ENCODE measurements at regions not wholly inside any gene's neighbourhood (a gene's known extent, or its start where the extent isn't known, plus 50 kb on each side); places are given as distances from the start of the nearest gene placed in this dataset.
A peak's percentile ranks its signal among the peaks of the same experiment; 100 is the strongest.

DNA sequence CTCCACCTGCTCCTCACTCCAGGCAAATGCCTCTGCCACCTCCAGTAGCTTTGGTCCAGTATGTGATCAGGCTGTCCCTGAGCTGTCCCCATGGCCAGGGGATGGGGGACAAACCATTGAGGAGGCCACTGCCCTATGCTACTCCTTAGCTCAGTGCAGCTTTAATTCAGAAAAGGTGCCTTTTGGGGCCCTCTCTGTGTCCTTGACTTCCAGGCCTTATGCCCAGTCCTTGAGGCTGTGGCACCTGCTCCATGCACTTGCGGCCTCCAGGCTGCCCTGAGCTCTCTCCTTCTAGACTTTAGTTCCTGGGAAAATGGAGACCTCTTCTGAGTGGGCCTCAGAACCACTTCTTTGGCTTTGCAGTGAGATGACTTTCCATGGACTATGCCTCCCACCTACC is 650.8 kb upstream of the CELF2 start:
- DNase-seq (ENCODE audit: low spot score), result no peak

DNA sequence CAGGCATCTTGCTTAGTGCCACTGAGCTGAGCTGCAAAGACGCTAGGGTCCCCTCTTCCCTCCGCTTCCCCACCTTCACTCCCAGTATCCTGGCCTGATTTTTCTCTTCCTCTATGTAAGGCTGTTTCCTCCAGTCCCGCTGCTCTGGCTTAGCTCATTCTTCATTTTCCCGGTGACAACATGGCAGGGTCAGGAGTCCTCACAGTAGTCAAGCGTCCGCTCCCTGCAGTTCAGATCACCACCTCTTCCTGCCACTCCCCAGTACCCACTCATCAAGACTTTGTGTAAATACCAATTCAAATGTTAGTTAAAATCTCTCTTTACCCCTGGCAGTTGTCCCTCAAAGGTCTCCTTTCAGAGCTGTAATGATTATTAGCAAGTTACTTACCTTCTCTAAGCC is 650.4 kb upstream of the CELF2 start:
- no peak for DNase-seq (ENCODE audit: low spot score)

DNA sequence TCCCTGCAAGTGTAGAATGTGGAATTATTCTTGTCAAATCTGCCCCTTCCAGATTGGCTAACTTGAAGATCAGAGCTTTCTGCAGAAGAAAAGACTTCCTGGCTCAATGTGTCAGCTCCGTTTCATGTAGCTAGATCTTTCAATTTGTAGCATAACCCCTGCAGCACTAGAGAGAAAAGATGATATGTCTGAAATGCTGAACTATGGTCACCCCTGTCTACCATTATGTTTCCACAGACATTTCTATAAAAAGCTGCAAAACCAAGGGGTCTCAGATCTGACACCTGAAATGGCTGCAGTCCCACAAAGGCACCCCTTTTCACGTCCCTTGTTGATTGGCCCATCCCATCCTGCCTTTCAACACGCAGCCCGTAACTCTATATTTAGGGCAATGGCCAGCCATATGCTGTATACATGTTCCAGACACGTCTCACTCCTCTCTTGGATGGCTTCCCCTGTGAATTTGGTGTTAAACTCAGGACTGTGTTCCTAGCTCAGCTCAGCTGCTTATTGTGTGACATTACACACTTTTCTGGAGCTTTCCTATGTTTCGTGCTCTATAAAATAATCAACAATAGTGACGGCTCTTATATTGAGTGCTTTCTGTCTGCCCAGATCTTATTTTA is 648.6 kb upstream of the CELF2 start:
- no peak for DNase-seq (ENCODE audit: low spot score)

DNA sequence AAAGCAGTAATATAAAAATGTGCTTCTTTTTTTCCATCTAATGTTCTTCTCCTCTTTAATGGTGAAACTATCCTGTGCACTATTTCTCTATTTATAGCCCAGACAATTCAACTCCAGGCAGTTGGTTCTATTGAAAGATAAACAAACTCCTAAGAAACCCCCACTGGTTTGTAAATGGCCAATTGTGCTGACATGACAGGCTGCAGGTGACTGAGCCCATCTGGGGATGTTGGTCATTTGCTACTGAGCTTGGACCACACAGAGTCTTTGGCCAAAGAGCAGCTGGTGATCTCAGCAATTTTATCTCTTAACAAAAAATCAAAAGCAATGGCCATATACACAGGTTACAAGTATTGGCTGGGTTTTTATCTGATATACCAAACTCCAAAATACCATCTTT is 631.8 kb upstream of the CELF2 start:
- no peak for DNase-seq (ENCODE audit: low spot score)

DNA sequence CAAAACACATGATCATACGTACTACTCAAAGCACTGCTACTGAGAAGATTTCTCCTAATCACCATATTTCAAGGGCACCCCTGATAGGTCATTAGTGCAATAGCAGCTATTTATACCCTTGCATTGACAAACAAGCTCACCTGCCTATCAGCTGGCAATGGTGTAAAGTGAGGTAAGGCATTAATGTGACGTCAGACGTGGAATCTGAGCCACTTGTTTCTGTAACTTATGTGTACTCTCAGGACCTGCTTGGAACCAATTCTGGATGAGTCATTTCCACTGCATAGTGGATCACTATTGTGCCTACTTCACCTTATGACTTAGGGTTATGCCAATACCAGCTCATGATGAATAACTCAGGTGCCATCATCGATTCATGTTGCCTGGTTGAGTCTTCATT is 628.5 kb upstream of the CELF2 start:
- no peak for DNase-seq (ENCODE audit: low spot score)

DNA sequence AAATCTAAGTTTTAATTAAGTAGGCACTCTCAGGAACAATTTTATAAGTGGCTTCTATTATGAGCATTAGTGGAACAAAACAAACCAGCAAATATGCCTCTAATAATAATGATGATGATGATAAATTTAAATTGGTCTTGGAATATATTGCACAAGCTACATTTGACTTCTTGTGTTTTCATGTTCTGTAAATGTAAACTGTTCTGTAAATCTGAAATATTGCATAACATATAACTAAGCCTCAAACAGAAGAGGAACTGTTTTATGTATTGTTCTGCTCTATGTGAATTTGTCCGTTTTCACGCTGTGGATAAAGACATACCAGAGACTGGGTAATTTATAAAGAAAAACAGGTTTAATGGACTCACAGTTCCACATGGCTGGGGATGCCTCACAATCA is 625.2 kb upstream of the CELF2 start:
- DNase-seq (ENCODE audit: low spot score), result no peak

DNA sequence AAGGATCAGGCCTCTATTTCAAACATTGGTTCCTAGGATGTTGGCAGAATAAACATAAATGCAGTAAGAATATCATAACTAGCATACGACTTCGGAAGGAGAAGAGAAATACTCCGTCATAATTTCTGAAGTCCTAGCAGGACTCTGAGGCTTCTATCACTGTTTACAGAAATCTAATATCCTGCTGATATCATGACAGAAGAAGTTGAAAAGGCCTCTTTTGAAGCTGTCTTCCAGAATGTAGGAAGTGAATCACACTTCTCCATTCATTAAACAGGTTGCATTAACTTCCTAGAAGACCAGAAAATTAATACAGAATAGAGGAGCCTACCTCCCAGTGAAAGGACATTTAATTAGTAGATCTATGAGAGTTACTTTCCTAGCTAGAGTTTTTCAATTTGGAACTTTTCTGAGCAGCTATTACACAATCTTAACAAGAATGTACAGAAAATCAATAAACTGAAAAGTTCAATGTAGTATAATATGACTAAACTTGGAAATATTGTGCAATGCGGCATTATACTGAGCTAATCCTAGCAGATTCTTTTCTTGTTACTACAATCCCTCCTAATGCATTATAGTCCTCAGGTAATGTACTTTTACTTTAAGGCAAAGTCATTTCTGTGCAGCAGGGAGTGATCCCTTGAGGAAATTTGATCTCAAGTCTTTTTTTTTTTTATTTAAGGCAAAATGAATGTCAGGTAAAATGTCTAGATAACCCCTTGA is 622.6 kb upstream of the CELF2 start:
- DNase-seq (ENCODE audit: low spot score), result no peak

DNA sequence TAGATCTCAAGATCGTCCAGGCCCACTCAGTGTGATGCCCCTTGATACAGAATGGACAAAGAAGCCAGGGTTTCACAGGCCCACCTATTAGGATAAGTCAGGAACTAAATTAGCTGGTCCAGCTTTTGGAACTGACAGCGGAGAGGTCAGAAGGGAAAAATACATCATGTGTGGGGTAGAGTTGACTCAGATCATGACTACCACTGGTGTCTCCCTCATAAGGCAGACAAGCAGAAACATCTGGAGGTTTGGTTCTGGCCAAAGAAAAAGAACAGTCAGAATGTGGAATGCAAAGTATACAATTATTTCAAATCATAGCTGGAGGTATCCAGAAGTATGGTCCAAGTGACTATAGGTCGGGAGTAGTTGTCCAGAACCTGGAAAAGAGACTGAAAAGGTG is 621.1 kb upstream of the CELF2 start:
- no peak for DNase-seq (ENCODE audit: low spot score)

DNA sequence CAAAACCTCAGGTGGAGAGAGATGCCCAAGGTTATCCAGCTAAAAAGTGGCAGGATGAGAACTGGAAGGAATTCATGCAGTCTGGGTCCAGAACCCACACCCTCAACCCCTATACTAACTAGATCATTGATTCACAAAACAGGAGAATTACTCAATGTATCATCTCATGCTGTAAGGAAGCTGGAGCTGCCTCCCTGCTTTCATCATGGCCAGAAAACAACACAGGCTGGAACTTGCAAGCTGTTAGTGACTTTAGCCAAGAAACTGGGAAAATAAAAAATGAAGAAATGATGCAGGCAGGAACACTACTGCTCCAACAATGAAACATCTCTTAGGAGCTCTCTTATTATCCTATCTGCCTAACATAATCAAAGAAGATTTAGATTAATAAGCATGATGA is 619.8 kb upstream of the CELF2 start:
- no peak for DNase-seq (ENCODE audit: low spot score)

DNA sequence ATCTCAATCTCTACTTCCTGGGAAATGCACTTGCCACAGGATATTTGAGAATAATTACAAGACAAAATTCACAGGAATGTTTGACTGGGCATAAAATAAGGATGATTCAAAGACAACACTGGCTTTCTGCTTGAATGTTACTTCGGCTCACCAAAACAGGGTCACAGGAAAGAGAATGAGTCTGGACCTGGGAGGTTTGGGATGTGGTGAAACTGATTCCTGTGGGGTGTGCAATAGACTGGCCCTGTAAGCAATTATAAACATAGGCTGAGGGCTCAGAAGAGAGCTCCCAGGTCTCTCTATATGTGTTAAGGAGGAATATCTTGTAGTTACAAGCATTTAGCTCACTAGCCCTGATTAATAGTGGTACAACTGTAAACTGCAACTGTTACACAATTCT is 613.9 kb upstream of the CELF2 start:
- DNase-seq (ENCODE audit: low spot score), result no peak

DNA sequence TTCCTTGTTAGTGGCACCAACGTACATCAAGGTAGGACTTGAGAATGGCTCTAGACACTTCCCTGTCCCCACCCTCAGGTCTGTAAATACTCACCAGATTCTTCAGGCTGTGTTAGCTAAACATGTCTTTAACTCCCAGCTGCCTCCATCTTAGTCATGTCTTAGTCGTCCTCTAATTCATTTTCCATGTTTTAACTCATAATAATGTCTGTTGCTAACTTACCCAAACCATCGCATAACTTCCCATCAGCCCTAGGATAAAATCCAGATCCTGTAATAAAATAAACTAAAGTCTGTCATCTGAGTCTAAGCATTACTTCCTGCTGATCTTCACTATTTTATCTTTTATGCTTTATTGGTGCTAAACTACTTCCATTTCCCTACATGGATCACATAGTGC is 600.0 kb upstream of the CELF2 start:
- DNase-seq (ENCODE audit: low spot score), result no peak

DNA sequence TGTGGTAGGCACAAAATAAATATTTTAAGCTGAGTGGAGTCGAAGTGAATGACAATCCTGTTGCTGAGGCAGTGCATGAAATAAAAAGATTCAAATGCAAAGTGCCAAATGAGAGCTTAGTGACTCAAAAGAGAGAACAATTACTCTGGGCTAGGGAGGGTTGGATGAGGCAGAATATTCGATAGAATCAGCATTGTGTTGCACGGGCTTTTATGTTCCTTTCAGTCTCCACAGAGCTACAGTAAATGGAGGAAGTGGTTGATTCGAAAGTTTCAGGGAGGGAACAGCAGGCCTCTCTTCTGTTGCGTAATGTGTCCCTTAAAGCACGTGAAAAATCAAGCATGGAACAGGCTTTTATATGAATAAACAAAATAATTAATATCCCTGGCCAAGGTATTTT is 599.3 kb upstream of the CELF2 start:
- peak; percentile 2 for DNase-seq (ENCODE audit: low spot score)

DNA sequence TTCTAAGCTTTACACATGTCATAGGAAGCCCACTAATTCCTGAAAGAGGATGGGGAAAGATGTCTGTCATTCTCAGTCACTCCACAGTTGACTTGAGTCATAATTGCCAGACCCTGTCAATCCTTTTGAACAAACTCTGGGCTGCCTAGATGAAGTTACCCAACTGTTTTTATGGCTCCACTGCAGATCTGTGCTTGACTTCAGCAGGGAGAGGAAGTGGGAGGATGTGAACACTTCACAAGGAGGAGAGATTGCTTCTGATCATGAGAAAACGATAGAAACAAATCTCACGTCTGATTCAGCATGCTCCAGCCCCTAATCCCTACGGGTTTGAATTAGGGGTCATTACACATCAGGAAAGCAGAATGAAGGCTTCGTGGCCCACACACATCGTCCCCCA is 596.6 kb upstream of the CELF2 start:
- no peak for DNase-seq (ENCODE audit: low spot score)

DNA sequence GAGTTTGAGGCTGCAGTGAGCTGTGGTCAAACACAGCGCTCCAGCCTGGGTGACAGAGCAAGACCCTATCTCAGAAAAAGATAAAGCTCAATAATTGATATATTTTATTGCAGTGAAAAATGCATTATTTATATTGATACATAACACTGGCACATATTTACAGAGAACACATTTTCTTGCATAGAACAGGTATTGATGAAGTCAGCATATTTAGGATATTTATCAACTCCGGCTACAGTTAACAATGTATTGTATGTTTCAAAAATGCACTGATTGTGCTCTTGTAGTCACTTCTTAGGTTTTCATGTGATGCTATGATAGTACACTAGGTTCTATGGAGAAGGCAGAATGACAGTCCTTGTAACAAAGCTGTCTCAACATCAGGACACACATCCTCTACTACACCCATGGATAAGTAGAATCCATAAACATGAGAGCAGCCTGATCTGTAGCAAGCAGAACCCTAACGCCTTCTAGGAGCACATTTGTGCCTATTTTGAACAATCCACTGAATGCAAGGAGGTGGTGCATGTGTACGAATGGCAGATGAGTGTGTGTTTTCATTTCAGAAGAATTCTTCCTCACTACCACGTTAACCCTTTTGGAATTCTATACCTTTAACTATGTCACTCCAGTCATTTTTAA is 586.1 kb upstream of the CELF2 start:
- DNase-seq (ENCODE audit: low spot score), result no peak

DNA sequence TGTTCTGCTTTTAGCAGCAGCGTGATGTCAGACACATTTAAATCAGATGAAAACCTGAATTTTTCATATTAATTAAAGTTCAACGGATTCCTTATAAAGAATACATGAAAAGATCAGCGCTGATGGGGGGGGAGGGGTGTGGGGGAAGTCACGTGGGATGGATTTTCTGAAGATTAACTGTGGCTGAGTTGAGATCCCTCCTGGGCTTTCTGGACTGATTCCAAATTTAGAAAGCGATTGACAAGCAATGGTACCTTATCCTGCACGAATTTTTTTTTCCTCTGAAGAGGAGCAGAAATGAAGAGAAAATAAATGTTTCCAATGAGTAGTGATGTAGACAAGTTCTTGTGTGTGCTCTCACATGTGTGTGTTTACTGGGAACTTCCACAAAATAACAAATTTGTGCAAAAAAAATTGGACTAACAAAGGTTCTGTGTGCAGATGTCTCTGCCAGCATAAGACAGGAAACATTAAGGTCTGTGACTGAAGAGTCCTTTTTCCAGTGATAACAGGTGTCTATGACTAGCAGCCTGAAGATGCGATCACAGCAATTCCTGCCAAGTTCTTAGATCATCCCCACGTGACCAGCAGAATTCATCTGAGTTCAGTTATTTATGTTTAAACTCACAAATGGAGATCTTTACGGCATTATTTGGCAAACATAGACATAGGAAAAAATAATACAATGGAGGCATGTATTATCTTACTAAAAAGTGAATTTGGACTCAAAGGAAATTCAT is 585.2 kb upstream of the CELF2 start:
- no peak for DNase-seq (ENCODE audit: low spot score)

DNA sequence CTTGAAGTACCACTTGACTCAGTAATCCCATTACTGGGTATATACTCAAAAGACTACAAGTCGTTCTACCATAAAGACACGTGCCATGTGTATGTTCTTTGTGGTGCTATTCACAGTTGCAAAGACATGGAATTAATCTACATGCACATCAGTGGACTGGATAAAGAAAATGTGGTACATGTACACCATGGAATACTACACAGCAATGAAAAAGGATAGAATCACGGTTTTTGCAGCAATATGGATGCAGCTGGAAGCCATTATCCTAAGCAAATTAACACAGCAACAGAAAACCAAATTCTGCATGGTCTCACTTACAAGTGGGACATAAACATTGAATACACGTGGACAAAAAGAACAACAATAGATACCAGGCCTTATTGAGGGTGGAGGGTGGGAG is 583.4 kb upstream of the CELF2 start:
- no peak for DNase-seq (ENCODE audit: low spot score)

DNA sequence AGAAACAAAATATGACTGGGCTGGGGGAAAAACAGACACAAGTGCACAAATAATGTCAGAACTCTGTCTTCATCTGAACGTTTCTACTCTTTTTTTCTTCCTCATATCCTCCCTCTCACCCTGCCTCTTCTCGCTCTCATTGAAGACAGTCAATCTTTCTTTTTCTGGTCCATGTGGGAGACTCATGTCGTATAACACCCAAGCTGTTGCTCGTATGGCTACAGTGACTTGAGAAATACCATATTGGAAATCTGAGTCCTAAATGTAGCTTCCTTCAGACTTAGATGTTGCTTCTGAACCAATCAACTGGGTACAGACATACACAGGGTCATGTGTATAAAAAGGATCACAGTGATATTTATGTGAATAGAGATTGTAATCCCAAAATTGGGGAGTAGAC is 579.8 kb upstream of the CELF2 start:
- DNase-seq (ENCODE audit: low spot score), result no peak

DNA sequence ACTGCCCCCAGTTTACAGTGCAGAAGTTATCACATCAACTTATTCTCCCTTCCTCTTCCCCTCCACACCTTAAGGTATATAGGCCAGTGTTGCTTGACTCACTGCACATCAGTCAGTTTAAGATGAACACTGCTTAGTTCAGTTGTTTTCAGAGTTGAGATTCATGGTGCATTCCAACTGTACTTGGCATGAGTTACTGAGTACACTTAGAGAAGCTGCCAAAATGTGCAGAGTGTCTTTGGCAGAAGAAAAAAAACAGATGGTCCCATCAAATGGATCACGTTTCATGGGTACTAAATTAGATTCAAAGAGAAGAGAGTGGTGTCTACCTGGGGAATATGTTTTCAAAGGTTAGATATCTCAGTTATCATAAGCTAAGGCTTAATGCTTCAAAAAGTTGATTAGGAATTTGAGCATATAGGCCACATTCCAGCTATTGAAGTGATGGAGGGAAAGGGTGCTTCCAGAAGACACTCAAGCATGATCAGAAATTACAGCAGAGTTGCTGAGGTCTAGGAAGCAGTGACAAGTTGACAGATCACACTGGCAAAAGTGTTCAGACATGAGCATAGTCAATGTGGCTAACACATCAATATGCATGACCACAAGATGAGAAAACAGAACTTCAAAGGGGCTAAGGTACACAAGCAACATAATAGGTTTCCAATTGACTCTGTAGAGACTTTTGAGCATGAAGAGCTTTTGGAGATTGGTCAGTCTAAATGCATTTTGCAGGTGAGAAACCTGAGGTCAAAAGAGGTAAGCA is 579.2 kb upstream of the CELF2 start:
- no peak for DNase-seq (ENCODE audit: low spot score)

DNA sequence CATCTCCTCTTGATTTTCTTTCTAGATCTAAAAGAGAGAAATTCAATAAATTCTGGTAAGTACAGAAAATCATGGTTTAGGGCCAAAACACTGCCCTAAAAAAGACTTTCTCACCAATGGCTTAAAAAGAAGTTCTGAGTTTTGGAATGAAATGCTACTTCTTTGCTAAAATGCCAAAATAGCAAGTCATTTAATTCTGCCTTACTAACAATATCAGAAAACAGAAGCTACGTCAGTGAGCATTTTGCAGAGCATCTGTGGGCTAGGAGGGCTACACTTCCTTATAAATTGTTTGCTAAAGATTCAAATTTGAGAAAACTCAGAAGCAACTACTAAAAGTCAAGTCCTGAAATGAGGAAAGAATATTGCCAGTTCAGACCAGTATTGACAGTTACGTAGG is 560.8 kb upstream of the CELF2 start:
- no peak for DNase-seq (ENCODE audit: low spot score)

DNA sequence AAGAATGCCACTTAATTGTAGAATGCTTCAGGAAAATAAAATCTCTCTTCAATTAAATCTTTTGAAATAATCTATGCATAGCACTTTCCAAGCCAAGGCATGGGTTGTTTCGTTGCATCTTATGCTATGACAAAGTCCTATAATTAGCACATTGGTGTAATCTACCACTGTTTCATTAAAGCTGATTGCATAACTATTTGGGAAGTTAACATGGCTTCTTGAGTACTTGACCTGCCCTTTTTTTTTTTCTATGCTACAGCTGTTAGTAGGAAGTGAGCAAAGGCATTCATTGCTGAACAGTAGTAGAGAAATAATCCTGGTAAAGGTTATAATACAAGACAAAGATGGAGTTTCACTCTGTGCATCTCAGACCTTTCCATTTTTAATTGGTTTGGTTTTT is 557.2 kb upstream of the CELF2 start:
- no peak for DNase-seq (ENCODE audit: low spot score)

DNA sequence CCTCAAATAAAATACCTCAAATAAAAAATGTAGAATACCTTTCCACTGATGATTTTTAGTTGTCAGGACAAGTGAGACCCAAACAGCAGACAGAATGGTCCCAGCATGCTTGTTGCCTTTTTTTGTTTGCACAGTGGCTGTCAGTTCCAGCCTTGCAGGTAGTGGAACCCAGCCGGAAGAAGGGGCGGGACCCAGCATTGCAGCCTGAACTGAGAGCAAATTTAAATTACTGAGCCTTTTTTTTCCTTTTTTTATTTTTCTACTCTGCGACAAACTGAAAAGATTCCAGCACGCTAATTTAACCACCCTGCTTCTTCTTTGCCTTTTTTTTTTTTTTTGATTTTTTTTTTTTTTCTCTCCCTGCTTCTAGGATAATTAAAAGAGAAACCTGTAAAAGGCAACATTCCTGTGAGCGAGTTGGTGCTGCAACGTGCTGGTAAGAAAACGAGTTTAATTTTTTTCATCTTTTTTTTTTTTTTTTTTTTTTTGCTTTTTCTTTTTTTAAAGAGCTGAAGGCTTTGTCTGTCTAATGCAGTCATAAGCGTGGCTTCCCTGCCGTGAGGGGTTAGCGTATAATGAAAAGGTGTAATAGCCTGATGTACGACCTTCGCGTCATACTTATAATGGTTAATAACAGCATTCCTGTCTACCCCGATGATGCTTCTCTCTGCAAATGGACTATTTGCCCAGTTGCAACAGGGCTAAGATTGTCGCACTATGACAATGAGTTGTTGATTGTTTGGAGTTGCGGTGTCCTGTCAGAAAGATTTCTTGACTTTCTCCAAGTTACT is 555.3 kb upstream of the CELF2 start:
- no peak for DNase-seq (ENCODE audit: low spot score)

Measured in NAMALWA (cell line).